Left lung (tissue), 4 donors: ENCODE measurements at regions not wholly inside any gene's neighbourhood (a gene's known extent, or its start where the extent isn't known, plus 50 kb on each side); places are given as distances from the start of the nearest gene placed in this dataset.

Source experiments
- ATAC-seq: fragments of 200-7000 bp; cut with Tn5 transposase; one replicate; pipeline ENCODE4 v1.9.1; 2020; ENCODE audit warnings: moderate library complexity
- DNase-seq, 4 donors: peaks; one replicate each; pipeline ENCODE4 v3.0.0-alpha.2; 2013 to 2020
- H3K27ac ChIP-seq, 2 donors: fragments of 200-600 bp; sonication (generic) in 1 of 2; one replicate each; pipeline versions ENCODE4 v1.5.0 to v1.8.0; 2020 to 2021
- H3K27me3 ChIP-seq, 2 donors: fragments of 200-600 bp; sonication (generic) in 1 of 2; one replicate each; pipeline versions ENCODE4 v1.5.0 to v1.8.0; 2020 to 2021
- H3K36me3 ChIP-seq, 2 donors: fragments of 200-600 bp; sonication (generic) in 1 of 2; one replicate each; pipeline versions ENCODE4 v1.5.0 to v1.8.0; 2020 to 2021
- H3K4me1 ChIP-seq, 2 donors: fragments of 200-600 bp; one replicate each; pipeline ENCODE4 v1.8.0; 2021
- H3K4me3 ChIP-seq, 2 donors: fragments of 200-600 bp; sonication (generic) in 1 of 2; one replicate each; pipeline versions ENCODE4 v1.5.0 to v1.8.0; 2020 to 2021; ENCODE audit warnings: mild to moderate bottlenecking in 1 of 2
- H3K9me3 ChIP-seq, 2 donors: fragments of 200-600 bp; sonication (generic) in 1 of 2; one replicate each; pipeline versions ENCODE4 v1.5.0 to v1.8.0; 2020 to 2021
- intact Hi-C, 2 donors: fragments of 100-400 bp; cut with DNase I; formaldehyde crosslinking; loops; one replicate each; pipeline versions ENCODE4 v1.11.2 to v1.14.2; 2022
- TF ChIP-seq, protein P1 (sequence below), 2 donors: fragments of 200-600 bp; sonication (generic) in 1 of 2; IDR thresholded peaks; one replicate each; pipeline versions ENCODE4 v1.5.0 to v1.8.0; 2021; ENCODE audit warnings: antibody characterized with exemption in 2 of 2
- donor health status: DM: no; HTN: yes; CAD: no.
- donor health status: DM: no; HTN: no; CAD: no.

DNA sequence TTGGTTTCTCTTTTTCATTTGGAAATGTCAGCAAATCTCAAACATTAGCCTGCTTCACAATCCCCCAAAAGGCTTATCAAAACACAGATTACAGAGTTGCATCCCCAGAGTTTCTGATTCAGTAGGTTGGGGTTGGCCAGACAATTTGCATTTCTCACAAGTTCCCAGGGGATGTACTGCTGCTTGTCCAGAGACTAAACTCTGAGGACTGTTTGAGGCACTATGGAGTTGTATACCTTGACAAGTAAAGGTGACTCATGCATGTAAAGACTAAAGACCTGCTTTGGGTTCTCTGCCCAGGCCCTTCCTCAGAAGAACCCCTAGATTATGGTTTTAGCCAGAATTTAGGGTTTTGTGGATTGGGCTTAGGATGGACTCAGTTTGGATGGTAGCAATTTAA lies 151.1 kb upstream of the ARHGEF26 start:
- no peak for ATAC-seq
- no peaks in the 10 kb centered on the region for H3K4me1 ChIP-seq
- intact Hi-C loops: no loop called here
- H3K27ac ChIP-seq: no peak overlapping the region
- DNase-seq: no peak
- no peaks in the 10 kb centered on the region for H3K36me3 ChIP-seq
- H3K4me3 ChIP-seq: no peak overlapping the region
- TF ChIP-seq, protein P1, sequence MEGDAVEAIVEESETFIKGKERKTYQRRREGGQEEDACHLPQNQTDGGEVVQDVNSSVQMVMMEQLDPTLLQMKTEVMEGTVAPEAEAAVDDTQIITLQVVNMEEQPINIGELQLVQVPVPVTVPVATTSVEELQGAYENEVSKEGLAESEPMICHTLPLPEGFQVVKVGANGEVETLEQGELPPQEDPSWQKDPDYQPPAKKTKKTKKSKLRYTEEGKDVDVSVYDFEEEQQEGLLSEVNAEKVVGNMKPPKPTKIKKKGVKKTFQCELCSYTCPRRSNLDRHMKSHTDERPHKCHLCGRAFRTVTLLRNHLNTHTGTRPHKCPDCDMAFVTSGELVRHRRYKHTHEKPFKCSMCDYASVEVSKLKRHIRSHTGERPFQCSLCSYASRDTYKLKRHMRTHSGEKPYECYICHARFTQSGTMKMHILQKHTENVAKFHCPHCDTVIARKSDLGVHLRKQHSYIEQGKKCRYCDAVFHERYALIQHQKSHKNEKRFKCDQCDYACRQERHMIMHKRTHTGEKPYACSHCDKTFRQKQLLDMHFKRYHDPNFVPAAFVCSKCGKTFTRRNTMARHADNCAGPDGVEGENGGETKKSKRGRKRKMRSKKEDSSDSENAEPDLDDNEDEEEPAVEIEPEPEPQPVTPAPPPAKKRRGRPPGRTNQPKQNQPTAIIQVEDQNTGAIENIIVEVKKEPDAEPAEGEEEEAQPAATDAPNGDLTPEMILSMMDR (IDR thresholded peaks at IDR 0.05): no peak
- H3K27me3 ChIP-seq: no peaks in the 10 kb centered on the region
- no peaks in the 10 kb centered on the region for H3K9me3 ChIP-seq

DNA sequence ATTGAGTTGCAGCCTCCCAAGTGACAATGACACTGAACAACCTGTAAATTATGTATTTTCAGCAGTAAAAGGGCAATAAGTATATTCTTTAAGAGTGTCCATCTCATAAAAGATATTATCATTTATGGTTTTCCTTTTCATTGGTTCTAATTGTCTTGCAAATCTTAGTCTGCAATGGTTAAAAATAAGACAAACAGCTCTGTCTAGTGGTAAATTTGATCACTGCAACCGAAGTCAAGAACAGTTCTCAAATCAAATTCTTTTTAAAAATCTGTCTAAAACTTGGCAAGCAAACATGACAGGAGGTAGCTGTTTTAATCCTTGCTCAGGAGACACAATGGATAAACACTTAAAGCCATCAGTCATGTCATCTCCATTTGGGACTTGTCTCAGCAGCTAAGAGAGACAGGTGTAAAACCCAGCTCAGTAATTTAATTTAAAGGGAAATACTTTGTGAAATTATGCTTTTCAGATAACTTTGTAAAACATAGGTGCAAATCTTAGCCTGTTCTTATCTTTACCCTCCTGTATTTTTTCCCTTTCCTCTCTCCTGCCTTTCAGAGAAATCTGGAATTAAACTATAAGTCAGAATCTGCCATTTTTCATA lies 150.3 kb upstream of the ARHGEF26 start:
- Histone ChIP-seq H3K4me3 (no peak overlapping the region), H3K36me3 (no peaks in the 10 kb centered on the region), H3K27ac (no peak overlapping the region), H3K4me1 (no peaks in the 10 kb centered on the region), H3K27me3 (no peaks in the 10 kb centered on the region), H3K9me3 (no peaks in the 10 kb centered on the region)
- TF ChIP-seq, protein P1 (IDR thresholded peaks at IDR 0.05): peak in 1 of 2 donors; percentile 35
- DNase-seq: no peak
- intact Hi-C loops: no loop called here
- ATAC-seq: peak; percentile 41

DNA sequence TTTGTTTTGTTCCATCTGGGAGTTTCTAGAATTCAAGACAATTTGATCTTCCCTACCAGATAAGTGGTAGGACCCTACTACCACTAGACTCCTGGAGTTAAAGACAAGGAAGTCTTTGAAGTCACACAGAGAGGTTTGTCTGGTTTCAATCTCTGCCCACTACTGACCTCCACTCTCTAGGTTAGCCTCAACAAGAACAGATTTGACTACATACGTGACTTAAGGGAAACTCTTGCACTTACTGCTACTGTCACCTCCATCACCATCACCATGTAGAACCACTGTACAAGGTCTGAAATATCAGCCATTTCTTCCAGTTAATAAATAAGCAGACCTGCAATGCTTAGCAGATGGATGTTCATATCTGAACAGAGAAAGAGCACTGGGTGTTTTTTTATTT lies 148.3 kb upstream of the ARHGEF26 start:
- Histone ChIP-seq H3K36me3 (no peaks in the 10 kb centered on the region), H3K4me1 (no peaks in the 10 kb centered on the region), H3K27me3 (no peaks in the 10 kb centered on the region), H3K27ac (no peak overlapping the region), H3K4me3 (no peak overlapping the region), H3K9me3 (no peaks in the 10 kb centered on the region)
- intact Hi-C loops: no loop called here
- no peak for ATAC-seq
- TF ChIP-seq, protein P1 (IDR thresholded peaks at IDR 0.05): no peak
- DNase-seq: no peak

DNA sequence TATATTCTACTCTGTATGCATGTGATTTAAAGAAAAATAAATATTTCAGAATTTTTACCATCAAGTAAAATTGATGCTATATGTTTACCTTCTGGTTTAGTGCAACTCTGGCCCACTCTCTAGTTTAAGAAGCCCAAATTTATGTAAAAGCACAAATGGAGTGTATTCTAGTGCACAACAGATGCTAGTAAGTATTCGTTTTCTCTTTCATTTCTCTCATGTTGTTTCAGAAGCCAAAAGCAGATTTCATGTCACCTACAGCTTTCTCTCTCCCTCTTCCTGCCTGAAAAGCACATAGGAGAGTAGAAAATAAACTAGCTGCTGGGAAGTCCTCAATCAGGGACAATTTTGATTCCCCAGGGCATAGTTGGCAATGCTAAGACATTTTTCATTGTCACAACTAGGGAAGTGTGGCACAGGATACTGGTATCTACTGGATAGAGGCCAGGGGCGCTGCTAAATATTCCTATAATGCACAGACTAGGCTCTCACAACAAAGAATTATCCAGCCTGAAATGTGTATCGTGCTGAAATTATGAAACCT lies 147.4 kb upstream of the ARHGEF26 start:
- Histone ChIP-seq H3K27ac (no peak overlapping the region), H3K4me3 (no peak overlapping the region), H3K36me3 (no peaks in the 10 kb centered on the region), H3K9me3 (no peaks in the 10 kb centered on the region), H3K4me1 (no peaks in the 10 kb centered on the region), H3K27me3 (no peaks in the 10 kb centered on the region)
- TF ChIP-seq, protein P1 (IDR thresholded peaks at IDR 0.05): no peak
- no peak for ATAC-seq
- intact Hi-C loops: no loop called here
- DNase-seq: no peak

DNA sequence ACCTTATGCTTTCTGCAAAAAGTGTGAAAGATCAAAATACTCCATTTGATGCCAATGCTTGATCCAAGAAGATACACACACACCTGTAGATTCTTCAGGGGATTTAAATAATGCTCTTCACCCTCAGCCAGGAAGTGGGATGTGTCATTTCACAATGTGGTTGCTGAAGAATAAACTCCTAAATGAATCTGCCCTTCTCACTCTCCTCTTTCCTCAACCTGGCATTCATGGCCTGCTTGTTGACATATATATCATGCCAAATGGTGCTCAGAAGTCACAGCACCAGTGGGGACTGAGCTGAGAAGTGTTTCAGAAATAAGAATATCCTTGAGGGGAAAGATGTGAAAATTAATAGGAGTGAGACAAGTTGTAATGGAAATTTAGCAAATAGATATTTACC lies 146.6 kb upstream of the ARHGEF26 start:
- Histone ChIP-seq H3K4me3 (no peak overlapping the region), H3K9me3 (no peaks in the 10 kb centered on the region), H3K27me3 (no peaks in the 10 kb centered on the region), H3K4me1 (no peaks in the 10 kb centered on the region), H3K27ac (no peak overlapping the region), H3K36me3 (no peaks in the 10 kb centered on the region)
- DNase-seq (no peak), ATAC-seq (no peak)
- TF ChIP-seq, protein P1 (IDR thresholded peaks at IDR 0.05): no peak
- intact Hi-C loops: no loop called here
